OCI-LY1 (cell line): ENCODE measurements at regions not wholly inside any gene's neighbourhood (a gene's known extent, or its start where the extent isn't known, plus 50 kb on each side); places are given as distances from the start of the nearest gene placed in this dataset.

ENCODE experiments used
- CTCF ChIP-seq: fragments of 200-600 bp; sonication (generic), shearing (Covaris generic); IDR thresholded peaks from 2 replicates; pipeline ENCODE4 v1.5.1; 2017; ENCODE audit warnings: mild to moderate bottlenecking, antibody characterized with exemption, low read length, moderate library complexity, mixed read lengths
- EZH2 ChIP-seq: fragments of 200-600 bp; sonication (generic), shearing (Covaris generic); IDR thresholded peaks from 2 replicates; pipeline ENCODE4 v1.8.0; 2017; ENCODE audit warnings: borderline replicate concordance, mixed run types, mild to moderate bottlenecking, antibody characterized with exemption, low read length, moderate library complexity, mixed read lengths

- TF ChIP-seq CTCF (peak; percentile 67), EZH2 (no peak)
Observed at GRCh38 chr7:68063171-68063570, 1066.5 kb downstream of the TYW1 start.
